B cell (primary cell): ENCODE measurements at regions not wholly inside any gene's neighbourhood (a gene's known extent, or its start where the extent isn't known, plus 50 kb on each side); places are given as distances from the start of the nearest gene placed in this dataset.

ENCODE experiments used
- ATAC-seq: fragments of 200-7000 bp; cut with Tn5 transposase; one replicate; pipeline ENCODE4 v1.10.0; 2021; ENCODE audit warnings: low read depth, mild to moderate bottlenecking, moderate number of reproducible peaks, moderate library complexity
- CTCF ChIA-PET: fragments of 350-600 bp; sonication (Branson Sonifier 250); formaldehyde crosslinking; loops from one replicate; lab custom pipeline; 2021; ENCODE audit warnings: antibody characterized with exemption, inconsistent platforms; lab: Charles Lee
- POLR2A ChIA-PET: fragments of 350-600 bp; sonication (Branson Sonifier 250); formaldehyde crosslinking; loops from one replicate; lab custom pipeline; 2021; ENCODE audit warnings: antibody characterized with exemption; lab: Charles Lee
- DNase-seq: peaks from one replicate; pipeline ENCODE4 v3.0.0; 2013
- H2AFZ ChIP-seq: 2 replicates; pipeline ENCODE4 v1.6.1; 2012; ENCODE audit warnings: mild to moderate bottlenecking, low read depth, low read length; ENCODE audit not compliant: insufficient read depth, poor library complexity, severe bottlenecking
- H3K27ac ChIP-seq, 2 donors: 1 replicate in 1 of 2; 2 replicates in 1 of 2; pipeline ENCODE4 v1.5.1; 2012 to 2013; ENCODE audit warnings: low read length in 2 of 2, mild to moderate bottlenecking in 2 of 2, moderate library complexity in 1 of 2
- H3K27me3 ChIP-seq, 4 experiments: fragments of 200-600 bp in 1 of 4; sonication (generic) in 1 of 4; replicated peaks in 1 of 4; 1 replicate in 2 of 4; 2 replicates in 2 of 4; pipeline versions ENCODE4 v1.6.1 to v1.7.0; 2013 to 2016; ENCODE audit warnings: low read length in 3 of 4, mild to moderate bottlenecking in 2 of 4, mixed read lengths in 1 of 4, moderate library complexity in 1 of 4; ENCODE audit not compliant: insufficient read depth in 4 of 4, control insufficient read depth in 3 of 4; ENCODE audit errors: control extremely low read depth in 1 of 4
- H3K36me3 ChIP-seq, 2 experiments: replicated peaks in 1 of 2; 1 replicate in 1 of 2; 2 replicates in 1 of 2; pipeline versions ENCODE4 v1.6.1 to v1.7.1; 2013; ENCODE audit warnings: low read length in 1 of 2; ENCODE audit not compliant: insufficient read depth in 2 of 2, control insufficient read depth in 1 of 2; ENCODE audit errors: control extremely low read depth in 1 of 2, extremely low read depth in 1 of 2
- H3K4me1 ChIP-seq, 2 donors: fragments of 200-600 bp in 1 of 2; sonication (generic) in 1 of 2; 1 replicate in 1 of 2; 2 replicates in 1 of 2; pipeline versions ENCODE4 v1.5.1 to v1.6.1; 2013 to 2017; ENCODE audit warnings: low read length in 2 of 2; ENCODE audit not compliant: control insufficient read depth in 2 of 2, insufficient read depth in 2 of 2
- H3K4me2 ChIP-seq: replicated peaks from 2 replicates; pipeline ENCODE3; 2012; ENCODE audit warnings: mild to moderate bottlenecking, low read depth, low read length; ENCODE audit not compliant: poor library complexity, severe bottlenecking
- H3K4me3 ChIP-seq, 5 experiments: fragments of 200-600 bp in 1 of 5; sonication (generic) in 1 of 5; 1 replicate in 3 of 5; 2 replicates in 2 of 5; pipeline versions ENCODE4 v1.5.1 to v1.7.0; 2011 to 2016; ENCODE audit warnings: low read length in 4 of 5, mild to moderate bottlenecking in 4 of 5, low read depth in 2 of 5, control low read depth in 1 of 5, moderate library complexity in 1 of 5; ENCODE audit not compliant: insufficient read depth in 1 of 5; ENCODE audit errors: control extremely low read depth in 1 of 5, extremely low read depth in 1 of 5
- H3K79me2 ChIP-seq: fragments of 200-600 bp; sonication (generic); one replicate; pipeline ENCODE4 v1.6.0; 2016; ENCODE audit warnings: low read length; ENCODE audit not compliant: control insufficient read depth, insufficient read depth
- H3K9ac ChIP-seq: fragments of 200-600 bp; sonication (generic); 2 replicates; pipeline ENCODE4 v1.6.1; 2017; ENCODE audit warnings: mild to moderate bottlenecking, low read length, moderate library complexity
- H3K9me3 ChIP-seq, 3 donors: one replicate each; pipeline versions ENCODE4 v1.6.1 to v1.7.1; 2013; ENCODE audit warnings: low read length in 2 of 3; ENCODE audit not compliant: control insufficient read depth in 2 of 3, insufficient read depth in 1 of 3; ENCODE audit errors: control extremely low read depth in 1 of 3
- H4K20me1 ChIP-seq: 2 replicates; pipeline ENCODE4 v1.6.0; 2012; ENCODE audit warnings: mild to moderate bottlenecking, low read length; ENCODE audit not compliant: insufficient read depth, control insufficient read depth, poor library complexity, severe bottlenecking
- H3K27ac Mint-ChIP-seq: one replicate; pipeline ENCODE4 v1.8.0; 2021; ENCODE audit warnings: mixed read lengths
- H3K27me3 Mint-ChIP-seq: one replicate; pipeline ENCODE4 v1.8.0; 2021; ENCODE audit warnings: mixed read lengths
- H3K4me1 Mint-ChIP-seq: one replicate; pipeline ENCODE4 v1.8.0; 2021; ENCODE audit warnings: mixed read lengths
- H3K4me3 Mint-ChIP-seq: one replicate; pipeline ENCODE4 v1.8.0; 2021; ENCODE audit warnings: mixed read lengths
- H3K9me3 Mint-ChIP-seq: one replicate; pipeline ENCODE4 v1.8.0; 2022; ENCODE audit warnings: mixed read lengths; ENCODE audit not compliant: insufficient read depth
- CTCF ChIP-seq: fragments of 200-600 bp; IDR thresholded peaks from one replicate; pipeline ENCODE4 v1.8.0; 2022; ENCODE audit warnings: antibody characterized with exemption, mild to moderate bottlenecking
- EZH2 ChIP-seq: IDR thresholded peaks from 2 replicates; pipeline ENCODE4 v1.6.1; 2012; ENCODE audit warnings: borderline replicate concordance, low read depth, mild to moderate bottlenecking, moderate library complexity, low read length; ENCODE audit not compliant: insufficient read depth, poor library complexity, severe bottlenecking
- WGBS: methylation state at CpG from one replicate; pipeline ENCODE4 v1.1.5; 2013; ENCODE audit warnings: missing lambda C conversion rate; ENCODE audit not compliant: insufficient coverage; 5-methylcytosine and 5-hydroxymethylcytosine counted together
- intact Hi-C: fragments of 100-400 bp; cut with micrococcal nuclease; formaldehyde crosslinking; loops from one replicate; pipeline ENCODE4 v1.10.0; 2022

GRCh38 chr19:13666165-13666564 is 98.2 kb upstream of the MRI1 start:
- ChIA-PET CTCF (no interaction called here), POLR2A (no interaction called here)

More at GRCh38 chr19:13666165-13666564, 98.2 kb upstream of the MRI1 start:
- Mint-ChIP-seq H3K27ac (no peak overlapping the region), H3K4me3 (no peak overlapping the region), H3K9me3 (no peaks in the 10 kb centered on the region), H3K27me3 (no peaks in the 10 kb centered on the region), H3K4me1 (peaks cover 22% of the 10 kb centered on the region)
- no peak overlapping the region for H3K4me3 ChIP-seq
- no peak for DNase-seq
- no peaks in the 10 kb centered on the region for H4K20me1 ChIP-seq
- no peak overlapping the region for H3K4me2 ChIP-seq
- no peaks in the 10 kb centered on the region for H3K79me2 ChIP-seq
- no peaks in the 10 kb centered on the region for H3K27me3 ChIP-seq
- intact Hi-C loops, result no loop called here
- ATAC-seq, result no peak
- WGBS, result 86% methylated on average over 15 of the region's 15 CpGs
- no peak overlapping the region for H3K27ac ChIP-seq
- H3K9me3 ChIP-seq, result no peaks in the 10 kb centered on the region
- no peaks in the 10 kb centered on the region for H3K36me3 ChIP-seq
- no peak overlapping the region for H2AFZ ChIP-seq
- no peak overlapping the region for H3K9ac ChIP-seq
- peaks cover 12 to 20% of the 10 kb centered on the region in 2 donors for H3K4me1 ChIP-seq
- TF ChIP-seq EZH2, result no peak
- TF ChIP-seq CTCF, result no peak
